ENCODE measurements at regions not wholly inside any gene's neighbourhood (a gene's known extent, or its start where the extent isn't known, plus 50 kb on each side); places are given as distances from the start of the nearest gene placed in this dataset.
A peak's percentile ranks its signal among the peaks of the same experiment; 100 is the strongest.

DNA sequence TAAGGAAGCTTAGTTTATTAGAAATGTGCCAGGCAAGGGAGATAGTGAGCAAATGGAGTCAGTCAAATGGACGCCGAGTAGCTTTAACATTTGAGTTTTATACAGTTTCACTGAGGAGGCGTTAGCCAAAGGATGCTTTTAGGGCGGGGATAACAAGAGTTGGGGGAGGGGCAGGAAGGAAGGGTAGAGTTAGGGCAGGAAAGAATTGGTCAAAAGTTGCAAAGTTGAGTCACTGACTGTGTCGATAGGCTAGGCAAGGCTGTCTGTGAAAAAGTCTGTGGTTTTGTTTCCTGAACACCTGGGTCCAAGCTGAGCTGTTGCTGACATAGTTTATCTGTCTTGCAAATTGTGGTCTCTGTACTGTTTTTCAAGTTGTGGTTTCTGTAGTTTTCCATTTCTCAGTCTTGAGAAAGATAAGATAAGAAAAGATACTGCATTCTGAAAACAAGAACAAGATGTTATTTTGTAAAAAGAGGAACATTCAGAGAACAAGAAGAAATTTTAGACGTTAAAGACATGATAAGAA, 62.6 kb upstream of the RESF1 start (continued):
- TF ChIP-seq BRF1 (IDR thresholded peaks at IDR 0.05; ENCODE audit: borderline replicate concordance, extremely low read depth, insufficient read length) = no peak
- TF ChIP-seq TRIM24 (IDR thresholded peaks at IDR 0.05) = peak; percentile 91 to 95
- TF ChIP-seq TBP (optimal IDR thresholded peaks at IDR 0.05; ENCODE audit: low read depth, low read length) = no peak
- TF ChIP-seq, protein P1, sequence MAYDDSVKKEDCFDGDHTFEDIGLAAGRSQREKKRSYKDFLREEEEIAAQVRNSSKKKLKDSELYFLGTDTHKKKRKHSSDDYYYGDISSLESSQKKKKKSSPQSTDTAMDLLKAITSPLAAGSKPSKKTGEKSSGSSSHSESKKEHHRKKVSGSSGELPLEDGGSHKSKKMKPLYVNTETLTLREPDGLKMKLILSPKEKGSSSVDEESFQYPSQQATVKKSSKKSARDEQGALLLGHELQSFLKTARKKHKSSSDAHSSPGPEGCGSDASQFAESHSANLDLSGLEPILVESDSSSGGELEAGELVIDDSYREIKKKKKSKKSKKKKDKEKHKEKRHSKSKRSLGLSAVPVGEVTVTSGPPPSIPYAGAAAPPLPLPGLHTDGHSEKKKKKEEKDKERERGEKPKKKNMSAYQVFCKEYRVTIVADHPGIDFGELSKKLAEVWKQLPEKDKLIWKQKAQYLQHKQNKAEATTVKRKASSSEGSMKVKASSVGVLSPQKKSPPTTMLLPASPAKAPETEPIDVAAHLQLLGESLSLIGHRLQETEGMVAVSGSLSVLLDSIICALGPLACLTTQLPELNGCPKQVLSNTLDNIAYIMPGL (CRISPR knock-in tag; IDR thresholded peaks at IDR 0.05) = no peak
- TF ChIP-seq HCFC1 (IDR thresholded peaks at IDR 0.05; ENCODE audit: low read depth, low read length) = no peak
- TF ChIP-seq SMARCA4 (IDR thresholded peaks at IDR 0.05) = peak; percentile 91
- peak; percentile 88 for TF ChIP-seq MEIS2 (IDR thresholded peaks at IDR 0.05; ENCODE audit: partially characterized antibody)
- TF ChIP-seq WHSC1 (IDR thresholded peaks at IDR 0.05; ENCODE audit: low read length) = no peak
- TF ChIP-seq ZSCAN29 (IDR thresholded peaks at IDR 0.05) = no peak
- TF ChIP-seq NKRF (IDR thresholded peaks at IDR 0.05; ENCODE audit: borderline replicate concordance) = no peak
- 0 out of 2 replicates have a peak, but pooled peaks have one; percentile 15 for TF ChIP-seq PYGO2 (tag; IDR thresholded peaks at IDR 0.05)
- no peak for TF ChIP-seq ZKSCAN3 (CRISPR knock-in tag; IDR thresholded peaks at IDR 0.05)
- TF ChIP-seq L3MBTL2 (IDR thresholded peaks at IDR 0.05) = no peak
- TF ChIP-seq ILK (tag; IDR thresholded peaks at IDR 0.05; ENCODE audit: borderline replicate concordance, low read depth) = no peak
- TF ChIP-seq, protein P2, sequence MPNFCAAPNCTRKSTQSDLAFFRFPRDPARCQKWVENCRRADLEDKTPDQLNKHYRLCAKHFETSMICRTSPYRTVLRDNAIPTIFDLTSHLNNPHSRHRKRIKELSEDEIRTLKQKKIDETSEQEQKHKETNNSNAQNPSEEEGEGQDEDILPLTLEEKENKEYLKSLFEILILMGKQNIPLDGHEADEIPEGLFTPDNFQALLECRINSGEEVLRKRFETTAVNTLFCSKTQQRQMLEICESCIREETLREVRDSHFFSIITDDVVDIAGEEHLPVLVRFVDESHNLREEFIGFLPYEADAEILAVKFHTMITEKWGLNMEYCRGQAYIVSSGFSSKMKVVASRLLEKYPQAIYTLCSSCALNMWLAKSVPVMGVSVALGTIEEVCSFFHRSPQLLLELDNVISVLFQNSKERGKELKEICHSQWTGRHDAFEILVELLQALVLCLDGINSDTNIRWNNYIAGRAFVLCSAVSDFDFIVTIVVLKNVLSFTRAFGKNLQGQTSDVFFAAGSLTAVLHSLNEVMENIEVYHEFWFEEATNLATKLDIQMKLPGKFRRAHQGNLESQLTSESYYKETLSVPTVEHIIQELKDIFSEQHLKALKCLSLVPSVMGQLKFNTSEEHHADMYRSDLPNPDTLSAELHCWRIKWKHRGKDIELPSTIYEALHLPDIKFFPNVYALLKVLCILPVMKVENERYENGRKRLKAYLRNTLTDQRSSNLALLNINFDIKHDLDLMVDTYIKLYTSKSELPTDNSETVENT (CRISPR knock-in tag; IDR thresholded peaks at IDR 0.05) = no peak
- TF ChIP-seq, protein P3, sequence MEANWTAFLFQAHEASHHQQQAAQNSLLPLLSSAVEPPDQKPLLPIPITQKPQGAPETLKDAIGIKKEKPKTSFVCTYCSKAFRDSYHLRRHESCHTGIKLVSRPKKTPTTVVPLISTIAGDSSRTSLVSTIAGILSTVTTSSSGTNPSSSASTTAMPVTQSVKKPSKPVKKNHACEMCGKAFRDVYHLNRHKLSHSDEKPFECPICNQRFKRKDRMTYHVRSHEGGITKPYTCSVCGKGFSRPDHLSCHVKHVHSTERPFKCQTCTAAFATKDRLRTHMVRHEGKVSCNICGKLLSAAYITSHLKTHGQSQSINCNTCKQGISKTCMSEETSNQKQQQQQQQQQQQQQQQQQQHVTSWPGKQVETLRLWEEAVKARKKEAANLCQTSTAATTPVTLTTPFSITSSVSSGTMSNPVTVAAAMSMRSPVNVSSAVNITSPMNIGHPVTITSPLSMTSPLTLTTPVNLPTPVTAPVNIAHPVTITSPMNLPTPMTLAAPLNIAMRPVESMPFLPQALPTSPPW (CRISPR knock-in tag; IDR thresholded peaks at IDR 0.05) = peak; percentile 36; the same call in 1 of the 2 replicates
- peak; percentile 30 for TF ChIP-seq NCOA2 (IDR thresholded peaks at IDR 0.05; ENCODE audit: partially characterized antibody in 2 of 2)
- TF ChIP-seq KLF13 (tag; IDR thresholded peaks at IDR 0.05; ENCODE audit: borderline replicate concordance, low read depth) = no peak
- peak; percentile 82 for TF ChIP-seq CCNT2 (IDR thresholded peaks at IDR 0.05; ENCODE audit: borderline replicate concordance, extremely low read depth, insufficient read length, low read depth, low read length)
- TF ChIP-seq LARP7 (IDR thresholded peaks at IDR 0.05) = no peak
- no peak for TF ChIP-seq CAMTA2 (CRISPR knock-in tag; conservative IDR thresholded peaks at IDR 0.05)

All from K562 (cell line).